GM12878 (cell line): ENCODE measurements at regions not wholly inside any gene's neighbourhood (a gene's known extent, or its start where the extent isn't known, plus 50 kb on each side); places are given as distances from the start of the nearest gene placed in this dataset.

Experiments
- ATAC-seq: fragments of 200-7000 bp; cut with Tn5 transposase; 3 replicates; pipeline ENCODE4 v1.9.1; 2020; ENCODE audit warnings: mild to moderate bottlenecking, moderate library complexity
- BruUV-seq: library from RNA; stranded (reverse); fragments of 400-500 nt; replicated peaks from 2 replicates; lab custom pipeline; 2021; lab: Mats Ljungman, UMichigan
- CTCF ChIA-PET: fragments of 300-600 bp; sonication (Branson Sonifier 250); formaldehyde crosslinking; extraction: SDS; loops from one replicate; lab custom pipeline; 2021; ENCODE audit warnings: inconsistent platforms; lab: Yijun Ruan, JAX
- POLR2A ChIA-PET: fragments of 350-600 bp; formaldehyde crosslinking; extraction: SDS; loops from one replicate; lab custom pipeline; 2021; ENCODE audit warnings: inconsistent platforms; lab: Charles Lee
- RAD21 ChIA-PET: fragments of 300-600 bp; sonication (Branson Sonifier 250); formaldehyde crosslinking; loops from one replicate; lab custom pipeline; 2023; ENCODE audit warnings: antibody characterized with exemption; ENCODE audit not compliant: unreplicated experiment; lab: Charles Lee
- SMC1A ChIA-PET: fragments of 300-600 bp; sonication (Branson Sonifier 250); formaldehyde crosslinking; loops from one replicate; lab custom pipeline; 2023; ENCODE audit not compliant: unreplicated experiment, uncharacterized antibody; lab: Charles Lee
- DNase-seq: peaks from one replicate; pipeline ENCODE4 v3.0.0-alpha.2; 2011; ENCODE audit warnings: low read depth, low spot score
- FAIRE-seq: peaks from 3 replicates; lab custom pipeline; 2011; peaks lifted over from hg19 to GRCh38; lab: Jason Lieb, UNC
- H2AFZ ChIP-seq: 2 replicates; pipeline ENCODE4 v1.6.0; 2011; ENCODE audit warnings: low read depth, low read length, control low read depth; ENCODE audit not compliant: control insufficient read depth
- H3K27ac ChIP-seq: 2 replicates; pipeline ENCODE4 v1.5.1; 2011; ENCODE audit warnings: control low read depth; ENCODE audit not compliant: control insufficient read depth, insufficient read depth
- H3K27me3 ChIP-seq, 2 experiments: replicated peaks in 1 of 2; 2 replicates each; pipeline versions ENCODE4 v1.6.0 to v1.6.1; 2011; ENCODE audit warnings: low read length in 1 of 2; ENCODE audit not compliant: control insufficient read depth in 2 of 2, insufficient read depth in 2 of 2
- H3K36me3 ChIP-seq, 2 experiments: 2 replicates each; pipeline ENCODE4 v1.5.1; 2011; ENCODE audit warnings: low read length in 1 of 2; ENCODE audit not compliant: control insufficient read depth in 2 of 2, insufficient read depth in 2 of 2
- H3K4me1 ChIP-seq: 2 replicates; pipeline ENCODE4 v1.6.1; 2011; ENCODE audit warnings: mild to moderate bottlenecking, low read length, moderate library complexity, mixed read lengths; ENCODE audit not compliant: control insufficient read depth, insufficient read depth
- H3K4me2 ChIP-seq: 2 replicates; pipeline ENCODE4 v1.6.0; 2011; ENCODE audit warnings: control low read depth; ENCODE audit not compliant: control insufficient read depth, insufficient read depth
- H3K4me3 ChIP-seq: fragments of 200-600 bp; sonication (generic); 2 replicates; pipeline ENCODE4 v1.5.1; 2016
- H3K79me2 ChIP-seq: 2 replicates; pipeline ENCODE4 v1.6.0; 2011; ENCODE audit warnings: low read length; ENCODE audit not compliant: control insufficient read depth, insufficient read depth
- H3K9ac ChIP-seq: 2 replicates; pipeline ENCODE4 v1.8.0; 2011; ENCODE audit warnings: low read length, control low read depth, mixed read lengths; ENCODE audit not compliant: control insufficient read depth, insufficient read depth
- H3K9me3 ChIP-seq: replicated peaks from 3 replicates; pipeline ENCODE4 v1.5.1; 2011; ENCODE audit warnings: mild to moderate bottlenecking, low read length; ENCODE audit not compliant: control insufficient read depth, insufficient read depth
- H4K20me1 ChIP-seq: 2 replicates; pipeline ENCODE4 v1.6.0; 2011; ENCODE audit not compliant: control insufficient read depth, insufficient read depth
- HCFC1 ChIP-seq: fragments of 150-350 bp; IDR thresholded peaks from 2 replicates; pipeline ENCODE4 v1.6.1; 2014; ENCODE audit warnings: low read length
- JUND ChIP-seq: IDR thresholded peaks from 2 replicates; pipeline ENCODE4 v1.6.1; 2012; ENCODE audit warnings: low read depth, mild to moderate bottlenecking, low read length, improper control_type of control experiment, moderate library complexity
- MTA3 ChIP-seq: IDR thresholded peaks from 2 replicates; pipeline ENCODE4 v1.6.1; 2012; ENCODE audit warnings: low read length, inconsistent platforms, borderline replicate concordance
- MYC ChIP-seq: IDR thresholded peaks from 2 replicates; pipeline ENCODE4 v1.6.1; 2011; ENCODE audit warnings: mild to moderate bottlenecking, low read length, moderate library complexity, inconsistent platforms; ENCODE audit not compliant: insufficient read depth, insufficient replicate concordance, insufficient read length, severe bottlenecking
- NFYB ChIP-seq: IDR thresholded peaks from 2 replicates; pipeline ENCODE4 v1.6.1; 2011; ENCODE audit warnings: low read depth, mild to moderate bottlenecking, low read length, improper control_type of control experiment, moderate library complexity; ENCODE audit not compliant: insufficient read depth
- POLR2A ChIP-seq: IDR thresholded peaks from 2 replicates; pipeline ENCODE4 v1.6.1; 2011; ENCODE audit warnings: low read depth, mild to moderate bottlenecking, low read length
- POLR2AphosphoS2 ChIP-seq: IDR thresholded peaks from 2 replicates; pipeline ENCODE4 v1.6.1; 2011; ENCODE audit warnings: low read depth, mild to moderate bottlenecking, low read length, improper control_type of control experiment, moderate library complexity
- POU2F2 ChIP-seq: IDR thresholded peaks from 3 replicates; pipeline ENCODE4 v1.6.1; 2011; ENCODE audit warnings: low read depth, mild to moderate bottlenecking, low read length, borderline replicate concordance
- RB1 ChIP-seq: fragments of 450-650 bp; formaldehyde crosslinking; IDR thresholded peaks from 2 replicates; pipeline ENCODE4 v1.6.1; 2017; ENCODE audit warnings: mild to moderate bottlenecking, borderline replicate concordance
- STAT3 ChIP-seq: IDR thresholded peaks from 2 replicates; pipeline ENCODE4 v1.6.1; 2011; ENCODE audit warnings: low read depth, low read length, improper control_type of control experiment
- SUPT20H ChIP-seq: IDR thresholded peaks from 2 replicates; pipeline ENCODE4 v1.6.1; 2011; ENCODE audit warnings: low read depth, mild to moderate bottlenecking, low read length, moderate library complexity, borderline replicate concordance; ENCODE audit not compliant: control insufficient read depth
- TCF12 ChIP-seq: IDR thresholded peaks from 2 replicates; pipeline ENCODE4 v1.6.1; 2011; ENCODE audit warnings: low read depth, mild to moderate bottlenecking, low read length
- TCF3 ChIP-seq: IDR thresholded peaks from 2 replicates; pipeline ENCODE4 v1.6.1; 2012; ENCODE audit warnings: low read depth, mild to moderate bottlenecking, low read length, borderline replicate concordance; ENCODE audit not compliant: insufficient read depth
- YBX1 ChIP-seq: fragments of 450-650 bp; IDR thresholded peaks from 2 replicates; pipeline ENCODE4 v1.6.1; 2016; ENCODE audit warnings: antibody characterized with exemption
- ZNF274 ChIP-seq: IDR thresholded peaks from one replicate; pipeline ENCODE4 v1.8.0; 2011; ENCODE audit not compliant: insufficient read length, insufficient read depth
- ZNF384 ChIP-seq: IDR thresholded peaks from 2 replicates; pipeline ENCODE4 v1.6.1; 2012; ENCODE audit warnings: low read depth, mild to moderate bottlenecking, low read length, improper control_type of control experiment, borderline replicate concordance
- ZNF622 ChIP-seq: fragments of 450-650 bp; IDR thresholded peaks from 2 replicates; pipeline ENCODE4 v1.6.1; 2017; ENCODE audit warnings: mild to moderate bottlenecking, inconsistent platforms
- ZSCAN29 ChIP-seq: fragments of 450-650 bp; IDR thresholded peaks from 2 replicates; pipeline ENCODE4 v1.6.1; 2017; ENCODE audit warnings: mild to moderate bottlenecking, moderate library complexity
- WGBS: methylation state at CpG from one replicate; pipeline ENCODE4 v1.1.6; 2016; ENCODE audit warnings: low lambda C conversion rate; ENCODE audit not compliant: insufficient replicate concordance, insufficient coverage; ENCODE audit errors: missing lambda C conversion rate; 5-methylcytosine and 5-hydroxymethylcytosine counted together
- in situ Hi-C: fragments of 300-500 bp; cut with MboI; formaldehyde crosslinking; loops from 9 replicates; pipeline ENCODE4 v1.14.3; 2018; ENCODE audit warnings: mixed read lengths
- intact Hi-C: fragments of 100-400 bp; cut with micrococcal nuclease; formaldehyde crosslinking; loops from one replicate; pipeline ENCODE4 v1.14.2; 2022; ENCODE audit not compliant: unreplicated experiment

DNA sequence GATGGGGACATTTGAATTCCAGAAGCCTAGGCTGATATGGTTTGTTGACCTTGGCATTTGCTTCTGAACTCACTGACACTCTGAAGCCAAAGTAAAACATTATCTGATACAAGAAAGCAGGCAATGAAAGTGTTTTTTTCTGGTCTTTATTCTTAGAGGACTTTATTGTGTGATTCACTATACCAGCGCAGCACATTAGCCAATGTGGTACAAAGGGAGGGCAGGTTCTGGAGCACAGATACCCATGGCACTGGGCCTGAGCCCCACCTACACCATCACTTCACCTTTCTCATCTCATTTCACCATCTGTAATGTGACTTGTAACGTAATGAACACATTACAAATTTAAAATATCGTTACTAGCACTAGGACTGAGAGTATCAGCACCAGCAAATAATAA is 89.7 kb upstream of the ZNF366 start (continued):
- TF ChIP-seq ZNF384, result no peak
- TF ChIP-seq SUPT20H, result no peak
- no peak for TF ChIP-seq POU2F2
- TF ChIP-seq, all 136 proteins: peak for 0

DNA sequence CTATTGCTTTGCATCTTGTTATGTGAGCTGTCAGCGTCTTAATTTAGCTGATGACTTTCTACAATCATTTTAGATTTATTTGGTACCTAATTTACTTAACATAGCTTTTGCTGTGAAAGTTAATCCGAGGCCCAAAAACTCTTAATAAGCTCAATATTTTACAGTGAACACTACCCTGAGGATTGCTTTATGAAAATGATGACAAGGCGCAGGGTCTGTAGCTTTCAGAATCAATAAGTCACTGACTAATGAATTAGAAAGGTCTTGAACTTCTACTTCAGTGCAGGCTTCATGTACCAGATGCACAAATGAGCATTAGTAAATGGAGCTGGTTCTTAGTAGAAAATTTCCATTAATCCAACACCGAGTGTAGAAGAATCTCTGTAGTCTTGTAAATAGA is 81.4 kb upstream of the ZNF366 start:
- H4K20me1 ChIP-seq, result no peaks in the 10 kb centered on the region
- TF ChIP-seq RB1 (no peak), ZNF274 (no peak), HCFC1 (no peak), YBX1 (no peak), ZNF622 (no peak), NFYB (no peak), STAT3 (no peak), TCF3 (no peak), ZSCAN29 (no peak), POLR2AphosphoS2 (no peak), MYC (no peak), POU2F2 (no peak), MTA3 (no peak), JUND (no peak), POLR2A (no peak), TCF12 (no peak)
- TF ChIP-seq, all 136 proteins: peak for 0
- SMC1A ChIA-PET, result no interaction called here
- FAIRE-seq (no peak), DNase-seq (no peak), ATAC-seq (no peak)
- H3K9ac ChIP-seq, result no peak overlapping the region
- H3K4me1 ChIP-seq, result peaks cover 10% of the 10 kb centered on the region
- intact Hi-C loops (no loop called here), in situ Hi-C loops (no loop called here)
- no TSS peak for BruUV-seq
- WGBS, result 54% methylated on average over 4 of the region's 4 CpGs
- H2AFZ ChIP-seq, result no peak overlapping the region
- CTCF ChIA-PET, result interaction anchor here (0.5 to 3.6 kb wide), 5 partner anchors 12 to 244 kb away, joined by 3 to 18 read pairs (median 3); no protein-coding TSS in a partner anchor
- POLR2A ChIA-PET, result interaction anchor here (0.8 kb wide), 1 partner anchor 734 kb away, joined by 3 read pairs; no protein-coding TSS in a partner anchor
- RAD21 ChIA-PET, result interaction anchor here (1.3 kb wide), 1 partner anchor 23 kb away, joined by 3 read pairs; no protein-coding TSS in a partner anchor
- H3K36me3 ChIP-seq, result no peaks in the 10 kb centered on the region
- H3K27me3 ChIP-seq, result no peaks in the 10 kb centered on the region
- H3K79me2 ChIP-seq, result no peaks in the 10 kb centered on the region
- no peaks in the 10 kb centered on the region for H3K9me3 ChIP-seq
- no peak overlapping the region for H3K4me2 ChIP-seq
- no peak overlapping the region for H3K27ac ChIP-seq
- H3K4me3 ChIP-seq, result no peak overlapping the region
